ENCODE measurements at regions not wholly inside any gene's neighbourhood (a gene's known extent, or its start where the extent isn't known, plus 50 kb on each side); places are given as distances from the start of the nearest gene placed in this dataset.

- no peak overlapping the region for H3K27ac ChIP-seq
- no peaks in the 10 kb centered on the region for H3K9me3 ChIP-seq
- 65% methylated on average over 10 of the region's 10 CpGs for WGBS
- H3K4me3 ChIP-seq: no peak overlapping the region
- H3K4me1 ChIP-seq: no peaks in the 10 kb centered on the region
- TF ChIP-seq CTCF (IDR thresholded peaks at IDR 0.05): no peak
- no peak for TF ChIP-seq POLR2AphosphoS5 (IDR thresholded peaks at IDR 0.05)
- no peak for TF ChIP-seq POLR2A (IDR thresholded peaks at IDR 0.05)
- TF ChIP-seq EP300 (IDR thresholded peaks at IDR 0.05): no peak
- H3K36me3 ChIP-seq: no peaks in the 10 kb centered on the region
- no peak for DNase-seq (ENCODE audit: low spot score in 2 of 2)
- no peaks in the 10 kb centered on the region for H3K27me3 ChIP-seq
Observed at GRCh38 chr2:53519918-53520841, 247.4 kb upstream of the CHAC2 start.

DNA sequence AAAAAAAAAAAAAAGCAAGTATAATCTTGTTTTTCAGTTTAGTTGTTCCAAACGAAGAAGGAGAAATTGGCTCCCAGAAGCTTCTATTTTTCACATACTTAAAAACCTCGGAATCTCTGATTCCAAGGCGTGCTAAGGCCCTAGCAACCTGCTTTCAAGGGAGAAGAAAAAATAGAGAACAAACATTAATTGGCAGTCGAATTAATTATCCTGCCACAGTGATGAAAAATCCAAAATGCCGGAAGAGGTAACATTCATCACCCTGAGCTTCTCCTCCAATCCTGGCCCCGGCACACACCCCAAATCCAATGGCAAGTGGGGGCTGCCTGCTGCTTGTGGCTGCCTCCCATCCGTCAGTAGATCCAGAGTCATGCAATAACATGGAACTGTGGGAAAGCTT is 250.2 kb upstream of the CHAC2 start:
- Histone ChIP-seq H3K36me3 (no peaks in the 10 kb centered on the region), H3K9me3 (no peaks in the 10 kb centered on the region), H3K27ac (no peak overlapping the region), H3K4me1 (no peaks in the 10 kb centered on the region), H3K4me3 (no peak overlapping the region), H3K27me3 (no peaks in the 10 kb centered on the region)
- 62% methylated on average over 7 of the region's 7 CpGs for WGBS
- TF ChIP-seq CTCF (IDR thresholded peaks at IDR 0.05): no peak
- no peak for TF ChIP-seq POLR2A (IDR thresholded peaks at IDR 0.05)
- TF ChIP-seq EP300 (IDR thresholded peaks at IDR 0.05): no peak
- TF ChIP-seq POLR2AphosphoS5 (IDR thresholded peaks at IDR 0.05): no peak
- DNase-seq (ENCODE audit: low spot score in 2 of 2): no peak

DNA sequence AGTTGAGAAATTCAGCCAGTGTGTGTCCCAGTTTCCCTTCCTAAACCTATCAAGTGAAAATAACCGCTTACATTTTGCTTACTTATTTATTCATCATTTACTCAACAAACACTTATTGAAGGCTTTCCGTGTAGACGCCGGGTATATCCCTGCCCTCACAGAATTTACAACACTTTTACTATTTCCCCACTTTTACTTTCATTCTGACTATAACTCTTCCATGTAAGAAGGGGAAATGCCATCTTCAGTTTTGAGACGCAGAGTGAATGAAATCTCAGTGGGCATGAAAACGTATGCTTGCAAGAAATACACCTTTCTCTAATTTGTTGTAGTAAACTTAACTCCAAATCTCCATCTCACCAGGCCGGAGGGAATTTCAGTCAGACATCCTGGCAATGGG is 251.0 kb upstream of the CHAC2 start:
- H3K4me1 ChIP-seq: no peaks in the 10 kb centered on the region
- no peak for DNase-seq (ENCODE audit: low spot score in 2 of 2)
- WGBS: 89% methylated on average over 7 of the region's 7 CpGs
- no peak overlapping the region for H3K27ac ChIP-seq
- H3K4me3 ChIP-seq: no peak overlapping the region
- TF ChIP-seq POLR2A (IDR thresholded peaks at IDR 0.05): no peak
- TF ChIP-seq EP300 (IDR thresholded peaks at IDR 0.05): no peak
- TF ChIP-seq CTCF (IDR thresholded peaks at IDR 0.05): no peak
- no peak for TF ChIP-seq POLR2AphosphoS5 (IDR thresholded peaks at IDR 0.05)
- H3K36me3 ChIP-seq: no peaks in the 10 kb centered on the region
- H3K9me3 ChIP-seq: no peaks in the 10 kb centered on the region
- no peaks in the 10 kb centered on the region for H3K27me3 ChIP-seq

DNA sequence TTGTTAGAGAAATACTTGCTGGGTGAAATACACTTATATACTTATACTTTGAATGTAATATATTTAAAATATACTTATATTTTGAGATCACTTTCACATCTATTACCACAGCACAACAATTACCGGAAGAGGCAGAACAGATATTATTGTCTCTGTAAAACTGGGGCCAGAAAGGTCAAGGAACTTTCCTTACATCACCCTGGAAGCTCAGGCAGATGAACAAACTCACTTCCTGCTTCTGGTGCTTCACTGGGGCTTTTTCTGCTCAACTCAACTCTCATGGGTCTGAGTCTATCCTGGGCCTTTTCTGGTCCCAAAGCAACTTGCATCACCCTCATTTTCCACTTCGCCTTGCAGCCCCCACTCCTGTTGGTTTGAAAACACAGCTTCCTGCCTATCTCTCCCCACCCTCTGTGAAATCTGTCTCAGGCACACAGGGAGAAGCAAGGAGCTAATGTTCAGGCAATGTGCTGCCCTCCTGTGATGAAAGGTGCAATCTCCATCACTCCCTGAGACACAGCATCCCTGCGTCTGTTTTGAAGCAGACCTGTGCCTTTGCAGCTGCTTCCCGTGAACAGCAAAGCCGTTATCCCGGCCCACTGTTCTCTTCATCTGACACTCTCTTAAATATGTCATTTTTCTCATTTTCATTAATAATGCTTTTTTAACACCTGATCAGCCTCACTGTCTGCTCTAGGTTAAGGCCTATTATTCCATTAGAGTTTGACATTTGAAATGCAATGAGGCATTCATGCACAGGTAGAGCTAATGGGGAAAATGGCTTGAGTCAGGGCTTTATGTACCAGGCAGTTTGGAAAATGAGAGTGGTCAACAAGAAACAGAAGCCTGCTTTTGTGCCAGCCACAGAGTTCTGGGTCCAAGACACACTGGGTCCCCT is 251.9 kb upstream of the CHAC2 start:
- no peaks in the 10 kb centered on the region for H3K9me3 ChIP-seq
- H3K36me3 ChIP-seq: no peaks in the 10 kb centered on the region
- TF ChIP-seq POLR2AphosphoS5 (IDR thresholded peaks at IDR 0.05): no peak
- no peak for TF ChIP-seq POLR2A (IDR thresholded peaks at IDR 0.05)
- no peak for TF ChIP-seq CTCF (IDR thresholded peaks at IDR 0.05)
- TF ChIP-seq EP300 (IDR thresholded peaks at IDR 0.05): no peak
- no peak for DNase-seq (ENCODE audit: low spot score in 2 of 2)
- H3K4me3 ChIP-seq: no peak overlapping the region
- 81% methylated on average over 6 of the region's 6 CpGs for whole genome bisulfite sequencing
- H3K27me3 ChIP-seq: no peaks in the 10 kb centered on the region
- no peak overlapping the region for H3K27ac ChIP-seq
- H3K4me1 ChIP-seq: no peaks in the 10 kb centered on the region

GRCh38 chr2:53513167-53513666 is 254.4 kb upstream of the CHAC2 start:
- Histone ChIP-seq H3K9me3 (no peaks in the 10 kb centered on the region), H3K4me1 (no peaks in the 10 kb centered on the region), H3K27me3 (no peaks in the 10 kb centered on the region), H3K4me3 (no peak overlapping the region), H3K27ac (no peak overlapping the region), H3K36me3 (no peaks in the 10 kb centered on the region)
- TF ChIP-seq EP300 (IDR thresholded peaks at IDR 0.05) (no peak), POLR2A (IDR thresholded peaks at IDR 0.05) (no peak), POLR2AphosphoS5 (IDR thresholded peaks at IDR 0.05) (no peak), CTCF (IDR thresholded peaks at IDR 0.05) (no peak)
- DNase-seq (ENCODE audit: low spot score in 2 of 2): no peak
- 62% methylated on average over 4 of the region's 4 CpGs for WGBS

Data from suprapubic skin (tissue), 4 donors.